Neural crest cell (in vitro differentiated cells): ENCODE measurements at regions not wholly inside any gene's neighbourhood (a gene's known extent, or its start where the extent isn't known, plus 50 kb on each side); places are given as distances from the start of the nearest gene placed in this dataset.

Experiments
- DNase-seq: peaks from one replicate; pipeline ENCODE4 v3.0.0; 2021; ENCODE audit warnings: low read depth, mixed read lengths, low spot score
- H3K27ac Mint-ChIP-seq: one replicate; pipeline ENCODE4 v1.8.0; 2021; ENCODE audit warnings: mild to moderate bottlenecking, mixed read lengths; ENCODE audit not compliant: unreplicated experiment
- H3K27me3 Mint-ChIP-seq: 2 replicates; pipeline ENCODE4 v1.8.0; 2021; ENCODE audit warnings: low read depth, mild to moderate bottlenecking, mixed read lengths
- H3K36me3 Mint-ChIP-seq: 2 replicates; pipeline ENCODE4 v1.8.0; 2021; ENCODE audit warnings: low read depth, mild to moderate bottlenecking, mixed read lengths
- H3K4me1 Mint-ChIP-seq: 2 replicates; pipeline ENCODE4 v1.8.0; 2021; ENCODE audit warnings: mixed read lengths
- H3K4me3 Mint-ChIP-seq: one replicate; pipeline ENCODE4 v1.8.0; 2021; ENCODE audit warnings: mild to moderate bottlenecking, mixed read lengths
- H3K9me3 Mint-ChIP-seq: 2 replicates; pipeline ENCODE4 v1.8.0; 2021; ENCODE audit warnings: mixed read lengths
- CTCF ChIP-seq: fragments of 200-600 bp; sonication (generic); conservative IDR thresholded peaks from 2 replicates; pipeline ENCODE4 v1.5.0; 2021; ENCODE audit warnings: antibody characterized with exemption, mild to moderate bottlenecking

GRCh38 chr1:30330644-30331043 lies 392.7 kb downstream of the MATN1 start:
- no peak overlapping the region for H3K27ac Mint-ChIP-seq
- no peaks in the 10 kb centered on the region for H3K9me3 Mint-ChIP-seq
- DNase-seq: no peak
- no peak overlapping the region for H3K4me3 Mint-ChIP-seq
- no peaks in the 10 kb centered on the region for H3K4me1 Mint-ChIP-seq
- H3K36me3 Mint-ChIP-seq: no peaks in the 10 kb centered on the region
- no peak for TF ChIP-seq CTCF
- no peaks in the 10 kb centered on the region for H3K27me3 Mint-ChIP-seq

GRCh38 chr1:30329802-30330557 lies 393.4 kb downstream of the MATN1 start:
- no peak for TF ChIP-seq CTCF
- no peaks in the 10 kb centered on the region for H3K9me3 Mint-ChIP-seq
- no peak for DNase-seq
- no peak overlapping the region for H3K4me3 Mint-ChIP-seq
- H3K36me3 Mint-ChIP-seq: no peaks in the 10 kb centered on the region
- no peak overlapping the region for H3K27ac Mint-ChIP-seq
- no peaks in the 10 kb centered on the region for H3K27me3 Mint-ChIP-seq
- H3K4me1 Mint-ChIP-seq: no peaks in the 10 kb centered on the region

GRCh38 chr1:30329263-30329753 lies 394.1 kb downstream of the MATN1 start:
- Mint-ChIP-seq H3K4me1 (no peaks in the 10 kb centered on the region), H3K27me3 (no peaks in the 10 kb centered on the region), H3K4me3 (no peak overlapping the region), H3K27ac (no peak overlapping the region), H3K9me3 (no peaks in the 10 kb centered on the region), H3K36me3 (no peaks in the 10 kb centered on the region)
- no peak for TF ChIP-seq CTCF
- DNase-seq: no peak

DNA sequence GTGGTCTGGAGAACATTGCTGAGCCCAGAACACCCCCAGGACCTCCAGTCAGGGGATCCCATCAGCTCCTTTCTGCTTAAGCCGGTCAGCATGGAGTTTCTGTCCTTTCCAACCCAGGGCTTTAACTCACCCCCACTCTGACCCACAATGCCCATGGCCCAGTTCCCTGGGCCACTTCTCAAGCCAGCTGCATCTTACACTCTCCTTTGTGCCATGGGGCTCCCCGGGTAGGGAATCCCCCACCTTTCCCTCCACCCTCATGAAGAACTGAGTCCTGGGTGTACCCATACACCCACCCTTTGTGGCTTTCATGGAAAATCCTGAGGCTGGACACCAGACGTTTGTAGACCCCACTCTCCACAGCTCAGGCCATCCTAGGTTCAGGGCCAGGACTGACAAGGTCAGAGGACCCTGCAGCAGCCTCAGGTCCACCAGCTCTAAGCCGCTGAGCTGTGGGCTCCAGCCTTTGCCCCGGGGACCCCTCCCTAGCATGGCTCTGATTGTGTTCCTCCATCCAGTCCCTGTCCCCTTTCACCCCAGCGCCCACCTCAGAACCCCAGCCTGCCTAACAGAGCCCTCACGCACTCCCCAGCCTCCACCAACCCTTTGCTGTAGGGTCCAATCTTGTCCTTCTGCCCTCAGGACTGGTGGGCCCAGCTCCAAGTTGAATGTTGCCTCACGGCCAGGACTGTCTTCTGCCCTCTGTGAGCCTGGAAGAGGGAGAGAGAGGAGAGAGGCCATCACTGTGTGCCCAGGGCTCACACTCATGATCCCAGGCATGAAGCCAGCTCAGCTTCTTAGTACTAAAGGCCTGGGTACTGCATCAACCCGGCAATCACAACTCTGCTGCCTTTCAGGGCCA lies 394.8 kb downstream of the MATN1 start:
- H3K4me1 Mint-ChIP-seq: no peaks in the 10 kb centered on the region
- no peak for DNase-seq
- no peak for TF ChIP-seq CTCF
- H3K36me3 Mint-ChIP-seq: no peaks in the 10 kb centered on the region
- no peak overlapping the region for H3K27ac Mint-ChIP-seq
- no peak overlapping the region for H3K4me3 Mint-ChIP-seq
- no peaks in the 10 kb centered on the region for H3K9me3 Mint-ChIP-seq
- no peaks in the 10 kb centered on the region for H3K27me3 Mint-ChIP-seq

GRCh38 chr1:30328100-30328370 lies 395.4 kb downstream of the MATN1 start:
- Mint-ChIP-seq H3K27ac (no peak overlapping the region), H3K36me3 (no peaks in the 10 kb centered on the region), H3K4me1 (no peaks in the 10 kb centered on the region), H3K4me3 (no peak overlapping the region), H3K9me3 (no peaks in the 10 kb centered on the region), H3K27me3 (no peaks in the 10 kb centered on the region)
- DNase-seq: no peak
- no peak for TF ChIP-seq CTCF
